ENCODE measurements at regions not wholly inside any gene's neighbourhood (a gene's known extent, or its start where the extent isn't known, plus 50 kb on each side); places are given as distances from the start of the nearest gene placed in this dataset.
A peak's percentile ranks its signal among the peaks of the same experiment; 100 is the strongest.

- DNase-seq (no peak), ATAC-seq (no peak)
- intact Hi-C loops (cut with DNase I) = no loop called here
- peak; percentile 5 for TF ChIP-seq CTCF (IDR thresholded peaks at IDR 0.05)
- Histone ChIP-seq H3K27ac (no peak overlapping the region), H3K27me3 (no peaks in the 10 kb centered on the region), H3K9me3 (no peaks in the 10 kb centered on the region), H3K36me3 (no peaks in the 10 kb centered on the region), H3K4me1 (no peaks in the 10 kb centered on the region), H3K4me3 (no peak overlapping the region)
Observed at GRCh38 chrX:81414630-81415029, 212.7 kb downstream of the SH3BGRL start.
